PC-3 (cell line): ENCODE measurements at regions not wholly inside any gene's neighbourhood (a gene's known extent, or its start where the extent isn't known, plus 50 kb on each side); places are given as distances from the start of the nearest gene placed in this dataset.

Source experiments
- EZH2phosphoT487 ChIP-seq: fragments of 300-600 bp; sonication (generic); IDR thresholded peaks from 2 replicates; pipeline ENCODE4 v1.6.1; 2018; ENCODE audit warnings: mild to moderate bottlenecking, antibody characterized with exemption, low read length, borderline replicate concordance
- TF ChIP-seq, protein P1 (sequence below): fragments of 300-600 bp; sonication (generic); conservative IDR thresholded peaks from 2 replicates; pipeline ENCODE4 v1.5.1; 2017; ENCODE audit warnings: antibody characterized with exemption, low read depth, mild to moderate bottlenecking, low read length

DNA sequence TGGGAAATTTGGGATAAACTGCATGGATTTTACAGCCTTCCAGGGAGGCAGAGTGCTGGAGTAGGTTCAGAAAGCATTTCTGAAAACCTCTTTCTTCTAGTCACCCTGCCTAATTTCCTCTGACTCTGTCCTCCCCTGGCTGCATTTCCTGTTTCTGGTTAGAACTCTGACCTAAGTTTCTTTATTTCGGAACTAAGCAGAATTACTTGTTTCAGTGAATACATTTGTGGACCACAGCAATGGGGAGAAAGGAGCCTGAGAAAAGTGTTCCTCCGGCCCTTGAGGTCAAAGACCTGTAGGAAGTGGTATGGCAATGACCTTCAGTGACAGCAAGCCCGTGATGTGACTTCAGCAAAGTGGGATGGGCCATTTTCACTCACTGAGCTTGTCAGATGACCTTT, 173.4 kb upstream of the RUNX1 start:
- no peak for TF ChIP-seq EZH2phosphoT487
- TF ChIP-seq, protein P1, sequence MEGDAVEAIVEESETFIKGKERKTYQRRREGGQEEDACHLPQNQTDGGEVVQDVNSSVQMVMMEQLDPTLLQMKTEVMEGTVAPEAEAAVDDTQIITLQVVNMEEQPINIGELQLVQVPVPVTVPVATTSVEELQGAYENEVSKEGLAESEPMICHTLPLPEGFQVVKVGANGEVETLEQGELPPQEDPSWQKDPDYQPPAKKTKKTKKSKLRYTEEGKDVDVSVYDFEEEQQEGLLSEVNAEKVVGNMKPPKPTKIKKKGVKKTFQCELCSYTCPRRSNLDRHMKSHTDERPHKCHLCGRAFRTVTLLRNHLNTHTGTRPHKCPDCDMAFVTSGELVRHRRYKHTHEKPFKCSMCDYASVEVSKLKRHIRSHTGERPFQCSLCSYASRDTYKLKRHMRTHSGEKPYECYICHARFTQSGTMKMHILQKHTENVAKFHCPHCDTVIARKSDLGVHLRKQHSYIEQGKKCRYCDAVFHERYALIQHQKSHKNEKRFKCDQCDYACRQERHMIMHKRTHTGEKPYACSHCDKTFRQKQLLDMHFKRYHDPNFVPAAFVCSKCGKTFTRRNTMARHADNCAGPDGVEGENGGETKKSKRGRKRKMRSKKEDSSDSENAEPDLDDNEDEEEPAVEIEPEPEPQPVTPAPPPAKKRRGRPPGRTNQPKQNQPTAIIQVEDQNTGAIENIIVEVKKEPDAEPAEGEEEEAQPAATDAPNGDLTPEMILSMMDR, result no peak
